GM21576 (cell line): ENCODE measurements at regions not wholly inside any gene's neighbourhood (a gene's known extent, or its start where the extent isn't known, plus 50 kb on each side); places are given as distances from the start of the nearest gene placed in this dataset.
"Not testable (repeated sequence)": the region's sequence is repeated elsewhere in the genome, so short reads cannot be mapped to it uniquely, and the experiment has no call there.

ENCODE experiments used
- ATAC-seq: cut with Tn5 transposase; IDR thresholded peaks from one replicate; pipeline ENCODE4 v1.9.1; 2021; ENCODE audit warnings: mild to moderate bottlenecking, moderate library complexity; ENCODE audit not compliant: unreplicated experiment

DNA sequence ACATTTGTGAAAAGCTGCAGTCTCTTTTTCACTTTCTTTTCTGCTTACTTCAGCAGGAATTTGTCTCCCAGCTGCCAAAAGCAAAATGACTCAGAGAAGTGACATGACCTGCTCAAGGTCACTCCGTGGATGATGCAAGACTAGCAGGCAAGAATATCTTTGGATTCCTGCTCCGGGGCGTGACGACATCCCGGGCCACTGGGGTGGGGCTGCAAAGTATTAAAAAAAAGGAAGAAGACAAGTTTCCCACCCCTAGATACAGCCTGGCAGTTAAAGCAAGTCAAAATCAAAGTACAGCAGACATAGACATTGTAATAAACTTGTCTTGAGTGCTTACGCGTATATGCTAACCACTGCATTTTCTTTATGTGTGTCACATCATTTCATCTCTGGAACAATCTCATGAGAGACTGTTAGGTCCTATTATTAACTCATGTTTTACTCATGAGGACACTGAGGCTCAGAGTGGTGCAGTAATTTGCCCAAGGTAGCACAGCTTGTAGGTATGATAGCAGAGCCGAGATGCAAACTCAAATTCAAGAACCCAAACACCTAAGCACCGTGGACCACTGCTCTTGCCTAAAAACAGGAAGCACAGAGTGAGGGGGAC, 485.2 kb upstream of the PROK2 start:
- ATAC-seq, result no peak

DNA sequence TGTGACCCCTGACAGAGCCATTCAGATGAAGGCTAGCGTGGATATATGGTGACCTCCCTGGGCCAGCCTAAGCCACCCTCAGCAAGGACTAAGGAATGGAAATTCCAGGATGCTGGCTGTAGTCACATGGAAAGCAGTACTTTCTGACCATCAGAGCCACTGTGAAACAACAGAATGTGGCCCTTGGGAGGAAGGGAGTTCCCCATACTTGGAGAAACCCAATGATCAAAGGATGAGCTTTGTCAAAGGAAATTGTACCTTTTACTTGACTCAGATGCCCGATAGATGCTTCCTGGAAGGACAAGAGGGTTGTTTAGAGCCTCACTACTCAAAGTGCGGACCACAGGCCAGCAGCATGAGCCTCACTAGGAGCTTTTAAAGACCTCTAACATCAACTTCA, 484.5 kb upstream of the PROK2 start:
- ATAC-seq, result no peak

DNA sequence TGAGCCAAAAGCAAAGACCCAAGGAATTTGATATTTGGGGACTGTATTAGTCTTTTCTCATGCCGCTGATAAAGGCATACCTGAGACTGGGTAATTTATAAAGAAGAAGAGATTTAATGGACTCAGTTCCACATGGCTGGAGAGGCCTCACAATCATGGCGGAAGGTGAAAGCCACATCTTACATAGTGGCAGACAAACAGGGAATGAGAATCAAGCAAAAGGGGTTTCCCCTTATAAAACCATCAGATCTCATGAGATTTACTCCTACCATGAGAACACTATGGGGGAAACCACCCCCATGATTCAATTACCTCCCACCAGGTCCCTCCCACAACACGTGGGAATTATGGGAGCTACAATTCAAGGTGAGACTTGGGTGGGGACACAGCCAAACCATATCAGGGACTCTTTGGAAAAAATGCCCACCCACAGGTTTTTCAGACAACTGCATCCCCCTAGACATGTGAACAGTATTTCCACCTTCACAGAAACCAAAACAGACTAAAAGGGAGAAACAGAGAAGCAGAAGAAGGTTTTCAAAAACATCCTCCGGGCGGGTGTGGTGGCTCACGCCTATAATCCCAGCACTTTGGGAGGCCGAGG, 482.1 kb upstream of the PROK2 start:
- not testable (repeated sequence) for ATAC-seq

DNA sequence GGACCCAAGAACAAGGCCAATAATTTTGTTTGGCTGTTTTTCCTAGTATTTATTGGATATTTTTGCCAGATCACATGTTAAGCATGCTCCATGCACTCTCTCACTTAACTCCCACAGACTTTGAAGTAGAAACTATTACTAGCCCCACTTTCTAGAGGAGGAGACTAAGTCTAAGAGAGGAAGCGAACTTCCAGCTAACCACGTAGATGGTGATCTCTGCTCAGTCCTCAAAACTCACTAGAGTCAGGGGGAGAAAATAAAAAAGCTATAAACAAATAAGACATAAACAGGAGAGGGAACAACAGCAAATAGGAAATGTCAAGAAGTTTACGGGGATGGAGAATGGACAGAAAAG, 481.0 kb upstream of the PROK2 start:
- no peak for ATAC-seq

DNA sequence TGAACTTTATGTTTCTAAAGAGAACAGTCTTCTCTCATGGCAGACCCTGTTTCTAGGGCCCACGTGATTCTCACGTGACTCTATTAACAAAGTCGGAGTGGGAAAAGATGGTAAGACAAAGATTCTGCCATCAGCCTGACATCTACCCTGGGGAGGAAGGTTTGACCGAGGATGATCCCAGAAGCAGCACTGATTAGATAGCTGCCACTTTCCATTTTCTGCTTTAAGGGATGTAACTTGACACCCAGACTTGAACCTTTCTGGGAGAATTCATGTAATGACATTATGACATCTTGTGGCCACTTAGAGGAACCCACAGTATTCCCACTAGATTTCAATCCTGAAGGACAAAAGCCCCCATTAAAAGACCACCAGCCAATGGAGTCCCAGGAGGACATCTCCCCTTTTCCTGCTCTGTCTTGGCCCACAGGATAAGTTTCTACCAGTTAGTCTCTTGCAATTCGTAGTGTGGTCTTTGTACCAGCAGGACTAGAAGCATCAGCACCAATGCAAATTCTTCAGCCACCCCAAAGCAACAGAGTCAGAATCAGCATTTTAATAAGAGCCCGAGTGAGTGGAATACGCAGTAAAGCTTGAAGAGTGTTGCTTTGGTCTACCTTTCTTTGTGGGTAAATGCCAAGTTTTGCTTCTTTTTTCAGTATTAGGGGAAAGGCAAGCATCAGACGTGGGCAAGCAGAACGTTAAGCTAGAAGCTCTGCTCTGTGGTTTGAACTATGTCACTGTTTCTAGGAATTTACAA, 480.5 kb upstream of the PROK2 start:
- no peak for ATAC-seq

DNA sequence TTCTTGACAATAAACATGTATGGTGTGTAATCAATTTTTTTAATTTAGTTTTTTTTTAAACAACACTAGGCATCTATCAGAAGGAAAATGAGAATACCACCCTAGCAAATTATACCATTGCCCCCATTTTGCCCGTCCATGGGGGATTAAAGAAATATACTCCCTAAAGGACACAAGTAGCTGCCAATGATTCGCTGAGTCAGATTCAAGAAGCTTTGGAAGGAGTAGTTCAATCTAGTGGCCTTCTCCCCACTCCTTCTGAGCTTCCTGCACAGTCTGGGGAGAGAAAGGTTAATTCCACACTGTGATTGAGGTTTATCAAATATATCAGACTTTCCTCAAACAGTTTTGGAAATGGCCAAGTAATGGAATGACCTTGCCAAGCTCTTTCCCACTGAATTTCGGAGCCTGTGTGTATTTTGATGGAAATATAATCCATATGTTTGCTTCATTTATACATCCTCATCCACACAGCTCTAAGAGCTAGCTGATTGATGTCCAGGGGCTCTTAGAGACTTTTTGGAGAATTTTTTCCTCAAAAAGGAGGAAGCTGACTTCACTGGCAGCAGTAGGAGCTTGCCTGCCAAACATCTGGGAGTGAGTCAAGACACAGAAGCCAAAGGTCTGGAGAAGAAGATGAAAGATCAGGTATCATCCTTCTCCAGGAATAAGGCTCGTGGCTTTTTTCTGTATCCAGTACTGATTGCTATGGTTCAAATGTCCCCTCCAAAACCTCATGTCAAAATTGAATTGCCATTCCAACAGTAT, 478.5 kb upstream of the PROK2 start:
- no peak for ATAC-seq

DNA sequence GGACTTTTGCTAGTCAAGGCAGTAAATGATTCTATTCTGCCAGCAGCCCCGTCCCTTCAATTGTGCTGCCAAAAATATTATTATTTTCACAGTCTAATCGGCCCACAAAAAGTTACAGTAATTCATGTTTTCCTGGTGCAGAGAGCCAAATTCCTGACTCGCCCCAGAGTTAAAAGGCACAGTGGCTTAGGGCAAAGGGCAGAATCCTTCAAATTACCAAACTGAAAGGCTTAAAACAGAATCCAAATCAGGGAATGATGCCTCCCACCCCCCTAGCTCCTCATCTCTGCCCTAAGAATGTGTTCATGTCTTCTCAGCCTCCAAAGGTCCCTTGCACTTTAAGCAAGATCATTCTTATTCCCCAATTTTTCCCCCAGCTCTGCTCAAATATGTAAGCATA, 477.8 kb upstream of the PROK2 start:
- no peak for ATAC-seq

DNA sequence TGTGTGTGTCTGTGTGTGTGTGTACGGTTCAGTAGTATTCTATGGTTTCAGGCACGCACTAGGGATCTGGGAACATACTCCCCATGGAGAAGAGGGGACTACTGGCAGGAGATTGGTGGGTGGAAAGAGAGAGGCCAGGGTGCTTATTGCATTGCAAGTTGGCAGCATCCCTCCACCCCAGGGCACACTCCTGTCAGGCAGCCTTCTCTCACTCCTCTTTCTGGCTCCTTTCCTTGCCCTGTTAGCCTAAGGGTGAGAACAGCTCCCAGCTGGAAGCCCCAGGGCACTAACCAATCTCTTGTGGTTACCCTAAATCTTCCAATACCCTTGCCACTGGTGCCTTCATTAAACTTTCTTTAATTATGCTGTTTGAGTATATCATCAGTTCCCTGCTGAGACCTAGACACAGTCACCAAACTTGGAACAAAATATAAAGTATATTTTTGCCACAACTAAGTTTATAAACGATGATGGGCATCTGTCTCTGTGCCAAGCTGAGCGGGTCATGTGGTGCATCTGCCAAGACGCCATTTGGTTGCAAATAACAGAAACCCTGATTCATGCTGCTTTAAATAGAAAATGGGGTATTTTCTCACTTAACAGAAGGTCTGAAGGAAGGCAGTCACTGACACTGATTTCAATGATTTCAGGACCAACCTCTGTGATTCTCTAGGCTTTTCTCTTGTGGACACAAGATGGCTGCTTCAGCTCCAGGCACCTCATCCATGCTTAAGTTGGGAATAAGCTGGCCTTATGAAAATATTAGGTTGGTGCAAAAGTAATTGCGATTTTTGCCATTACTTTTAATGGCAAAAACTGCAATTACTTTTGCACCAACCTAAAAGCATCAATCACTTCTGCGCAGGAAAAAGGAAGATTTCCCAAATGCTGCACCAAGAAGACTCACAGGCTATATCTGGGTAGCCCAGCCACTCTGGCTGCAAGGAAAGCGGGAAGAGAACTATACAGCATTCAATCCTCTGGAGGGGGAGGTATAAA, 476.9 kb upstream of the PROK2 start:
- ATAC-seq, result no peak

DNA sequence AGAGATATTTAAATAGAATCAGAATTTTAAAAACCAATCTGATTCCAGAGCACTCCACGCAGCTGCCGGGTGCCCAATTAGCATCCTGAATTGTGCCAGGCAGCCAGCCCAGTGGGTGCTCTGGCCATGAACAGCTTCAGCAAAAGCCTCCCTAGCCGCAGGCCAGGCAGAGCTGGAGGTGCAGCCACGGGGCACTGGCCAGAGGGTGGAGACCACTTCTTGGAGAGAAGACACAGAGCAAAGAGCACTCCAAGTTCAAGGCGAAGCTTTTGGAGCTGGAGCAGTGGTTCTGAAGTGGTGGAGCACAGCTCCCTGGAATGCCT, 475.6 kb upstream of the PROK2 start:
- no peak for ATAC-seq

DNA sequence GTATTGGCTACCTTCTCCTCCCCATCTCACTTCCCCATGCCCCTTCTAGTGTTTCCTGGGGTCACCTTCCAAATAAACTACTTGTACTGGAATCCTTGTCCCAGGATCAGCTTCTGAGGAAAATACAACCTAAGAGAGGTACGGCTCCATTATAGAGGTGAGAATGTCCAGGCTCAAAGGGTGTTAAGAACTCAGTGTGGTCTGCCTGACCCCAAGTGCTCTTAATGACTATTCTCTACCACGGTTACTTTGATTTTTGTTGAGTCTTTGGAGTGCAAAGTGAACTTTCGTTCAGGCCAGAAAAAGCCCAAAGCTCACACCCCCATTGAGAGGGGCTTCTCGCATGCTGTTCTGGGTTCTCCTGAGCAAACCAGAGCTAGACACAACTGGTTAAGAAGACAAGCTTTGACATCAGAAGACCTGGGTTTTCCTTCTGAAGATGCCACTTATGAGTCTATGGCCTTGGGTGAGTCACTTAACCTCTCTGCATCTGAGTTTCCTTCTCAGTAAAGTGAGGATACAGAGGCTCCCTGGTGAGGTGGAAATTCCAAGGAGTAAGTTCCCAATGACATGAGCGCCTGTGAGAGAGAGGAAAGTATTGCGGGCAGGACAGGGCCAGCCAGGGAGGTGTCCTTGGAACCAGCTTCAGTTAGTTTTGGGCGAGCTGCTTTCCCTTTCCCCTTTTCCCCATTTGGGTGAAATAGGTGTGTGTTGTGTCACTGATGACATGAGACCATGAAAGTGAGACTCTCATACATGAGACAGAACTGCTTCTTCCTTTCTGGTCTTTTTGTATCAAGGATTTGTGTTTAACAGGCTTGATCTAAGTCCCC, 475.0 kb upstream of the PROK2 start:
- no peak for ATAC-seq

DNA sequence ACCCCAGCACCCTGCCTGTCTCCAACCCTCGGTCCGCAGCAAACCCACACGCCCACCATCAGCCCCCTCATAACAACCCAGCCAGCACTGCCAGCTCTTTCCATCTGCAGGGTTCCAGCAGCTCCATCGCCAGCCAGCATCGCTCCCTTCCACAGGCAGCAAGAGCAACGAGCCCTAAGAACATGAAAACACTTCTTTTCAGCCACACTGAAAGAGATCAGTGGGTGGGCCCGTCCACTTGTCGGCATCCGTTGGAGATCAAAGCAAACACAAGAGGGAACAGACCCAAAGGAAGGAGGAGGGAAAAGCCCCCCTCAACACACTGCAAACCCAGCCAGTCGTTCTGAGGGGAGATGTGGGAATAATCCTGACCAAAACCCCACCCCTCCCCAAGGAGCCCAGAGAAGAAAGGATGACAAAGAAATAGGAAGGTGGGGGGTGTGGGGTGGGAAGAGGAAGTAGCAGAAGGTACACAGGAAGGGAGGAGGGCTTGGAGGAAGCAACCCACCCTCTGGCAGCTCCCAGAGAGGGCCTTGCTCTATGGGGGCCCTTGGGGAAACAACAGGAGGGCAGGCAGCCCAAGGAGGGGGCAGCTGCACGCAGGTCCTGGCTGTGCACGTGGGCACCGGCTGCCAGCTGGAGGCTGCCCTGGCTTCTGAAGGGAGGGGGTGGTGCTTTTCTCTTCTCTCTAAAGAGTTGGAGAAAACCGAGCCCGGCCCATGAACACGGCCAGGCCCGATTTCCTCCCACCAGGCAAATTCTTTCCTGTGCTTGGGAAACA, 473.6 kb upstream of the PROK2 start:
- no peak for ATAC-seq

DNA sequence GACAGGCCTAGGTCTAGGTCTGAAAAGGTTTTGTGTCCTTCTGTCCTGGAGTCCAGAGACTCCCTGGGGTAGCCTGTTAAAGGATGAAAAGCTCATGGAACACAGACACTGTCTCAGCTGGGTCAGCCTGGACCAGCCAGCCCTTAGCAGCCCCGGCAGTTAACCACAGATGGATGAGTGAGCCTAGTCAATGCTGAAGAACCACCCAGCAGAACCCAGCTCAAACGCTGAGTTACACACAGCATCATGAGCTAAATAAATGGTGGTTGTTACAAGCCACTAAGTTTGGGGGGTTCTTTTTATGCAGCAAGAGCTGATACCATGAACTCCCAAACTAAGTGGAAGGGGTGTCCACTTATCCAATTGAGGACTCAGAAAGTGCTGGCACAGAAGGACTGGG, 472.8 kb upstream of the PROK2 start:
- no peak for ATAC-seq

DNA sequence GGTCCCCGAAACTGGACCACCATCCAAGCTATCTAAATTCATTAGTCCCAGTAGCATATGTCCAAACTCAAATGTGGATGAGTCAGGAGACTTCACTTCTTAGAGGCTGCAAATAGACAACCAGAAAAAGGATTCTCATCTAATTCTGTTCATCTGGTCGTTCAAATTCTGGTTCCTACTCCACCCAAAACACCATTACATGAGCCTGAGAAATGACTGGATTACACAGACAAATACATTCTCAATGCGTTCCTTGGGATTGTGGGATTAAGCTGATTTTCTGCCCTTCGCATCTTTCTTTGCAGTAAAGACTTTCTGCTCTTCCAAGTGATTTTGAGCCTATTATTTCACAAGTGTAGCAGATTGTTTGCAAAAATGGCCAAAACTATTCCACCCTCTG, 472.3 kb upstream of the PROK2 start:
- ATAC-seq, result no peak

DNA sequence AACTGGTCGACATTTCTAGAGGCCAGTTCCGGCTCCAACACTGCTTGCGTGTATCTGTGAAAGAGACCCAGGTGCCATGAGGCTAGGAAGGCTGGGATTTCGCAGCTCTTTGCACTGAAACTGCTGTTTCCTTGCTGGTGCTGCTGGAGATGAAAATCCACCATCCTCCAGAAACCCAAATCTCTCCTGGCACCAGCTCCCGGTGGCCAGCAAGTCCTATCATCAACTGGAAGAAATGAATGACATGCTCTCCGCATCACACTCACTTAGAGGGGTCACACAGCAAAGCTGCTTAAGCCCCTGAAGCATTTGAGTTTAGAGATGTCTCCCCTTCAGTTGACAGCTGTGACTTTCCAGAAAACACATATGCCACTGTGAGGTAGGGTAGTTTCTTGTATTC, 471.8 kb upstream of the PROK2 start:
- no peak for ATAC-seq

DNA sequence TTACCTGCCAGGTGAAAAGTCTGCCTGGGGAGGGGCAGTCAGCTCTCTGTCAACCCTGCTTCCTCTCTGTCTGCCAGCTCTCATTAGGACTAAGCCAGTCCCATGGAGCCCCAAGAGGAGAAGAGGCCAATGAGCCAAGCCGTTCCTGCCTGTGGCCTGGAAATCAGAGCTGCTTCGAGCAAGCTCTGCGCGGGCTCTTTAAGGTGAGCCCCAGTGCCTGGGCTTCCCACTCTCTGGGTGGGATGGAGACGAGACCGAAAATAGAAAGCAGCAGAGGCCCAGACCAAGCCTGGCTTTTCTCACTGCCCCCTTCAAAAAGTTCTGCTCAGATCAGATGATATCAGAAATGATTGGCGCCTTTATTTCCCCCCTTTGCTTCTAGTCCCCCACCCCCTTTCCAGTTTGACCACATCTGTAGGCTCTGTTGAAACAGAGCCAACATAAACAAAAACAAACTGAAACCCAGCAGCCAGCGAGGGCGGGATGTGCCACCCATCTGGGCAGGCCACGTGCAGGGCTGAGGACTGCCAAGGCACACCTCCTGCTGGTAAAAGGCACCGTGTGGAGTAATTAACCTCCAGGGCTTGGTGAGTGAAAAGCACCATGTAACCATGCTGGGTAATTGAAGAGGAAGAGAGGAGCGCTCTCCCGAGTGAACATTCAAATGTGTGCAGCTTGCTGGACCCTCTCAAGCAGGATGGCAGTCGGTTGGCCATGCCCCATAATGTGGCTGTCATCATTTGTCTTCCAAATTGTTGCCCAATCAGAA, 471.0 kb upstream of the PROK2 start:
- peak; percentile 54 for ATAC-seq

DNA sequence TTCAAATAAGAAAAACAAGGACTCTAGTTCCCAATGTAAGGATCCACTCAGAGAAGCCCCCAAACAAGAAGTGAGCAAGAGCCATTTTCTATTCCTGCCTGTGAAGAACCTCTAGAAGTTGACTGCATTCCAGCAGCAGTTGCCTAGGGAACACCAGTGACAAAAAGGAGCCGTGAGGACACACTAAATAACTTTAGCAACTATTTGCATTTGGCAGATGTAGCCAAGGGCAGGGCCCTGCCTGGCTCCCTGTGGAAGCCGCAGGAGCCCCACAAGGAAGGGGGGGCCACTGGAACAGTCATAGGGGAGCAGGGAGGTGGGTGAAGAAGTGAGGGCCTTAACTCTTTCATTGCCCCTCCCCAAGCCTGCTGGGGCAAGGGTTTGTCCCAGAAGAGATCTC, 470.2 kb upstream of the PROK2 start:
- no peak for ATAC-seq

DNA sequence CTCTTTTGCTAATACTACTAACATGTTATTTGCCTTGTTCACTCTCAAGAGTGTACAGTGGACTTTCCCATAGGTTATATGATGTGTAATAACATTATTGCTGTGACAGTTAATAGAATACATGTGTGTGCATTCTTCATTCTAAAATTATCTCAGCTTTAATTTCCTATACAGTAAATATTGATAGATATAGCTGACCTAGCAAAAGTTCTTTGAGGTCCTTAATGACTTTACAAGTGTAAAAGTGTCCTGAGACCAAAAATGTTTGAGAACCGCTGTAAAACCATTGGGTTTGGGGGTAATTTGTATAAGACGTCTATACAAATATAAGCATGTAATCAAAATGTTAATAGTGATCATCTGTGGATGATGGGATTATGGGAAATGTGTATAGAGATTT, 469.5 kb upstream of the PROK2 start:
- ATAC-seq, result no peak

DNA sequence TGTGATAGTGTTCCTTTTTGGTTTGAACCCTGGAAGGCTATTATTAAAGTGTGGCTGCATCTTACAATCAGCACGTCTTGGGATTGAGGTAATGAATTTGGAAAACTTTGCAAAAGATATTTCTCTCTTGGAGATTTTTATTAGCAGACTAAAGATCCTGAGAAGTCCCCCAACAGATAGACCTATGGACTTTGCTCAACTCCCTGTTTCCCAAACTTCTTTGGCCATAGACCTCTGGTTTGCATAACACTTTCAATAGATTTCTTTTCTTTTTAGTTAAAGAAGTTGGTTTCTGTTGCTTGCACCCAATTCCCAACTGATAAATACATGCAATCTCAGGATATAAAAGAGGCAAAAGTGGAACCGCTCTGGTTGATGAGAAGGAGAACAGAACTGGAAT, 465.8 kb upstream of the PROK2 start:
- no peak for ATAC-seq
